HCT116 (cell line): ENCODE measurements at regions not wholly inside any gene's neighbourhood (a gene's known extent, or its start where the extent isn't known, plus 50 kb on each side); places are given as distances from the start of the nearest gene placed in this dataset.

Experiments
- ATAC-seq: fragments of 200-7000 bp; cut with Tn5 transposase; 2 replicates; pipeline ENCODE4 v1.9.1; 2020; ENCODE audit warnings: mild to moderate bottlenecking, moderate library complexity
- BruUV-seq: library from RNA; stranded (reverse); fragments of 400-500 nt; replicated peaks from 2 replicates; lab custom pipeline; 2021; lab: Mats Ljungman, UMichigan
- CTCF ChIA-PET: fragments of 300-600 bp; sonication (Branson Sonifier 250); formaldehyde crosslinking; loops from one replicate; lab custom pipeline; 2021; ENCODE audit warnings: antibody characterized with exemption; lab: Charles Lee
- POLR2A ChIA-PET: fragments of 300-600, 350-600 bp; sonication (Branson Sonifier 250); formaldehyde crosslinking; loops from one replicate; lab custom pipeline; 2021; ENCODE audit warnings: antibody characterized with exemption; lab: Charles Lee
- RAD21 ChIA-PET, 2 experiments: fragments of 300-600 bp; sonication (Branson Sonifier 250); formaldehyde crosslinking; loops; one replicate each; lab custom pipeline; 2023; ENCODE audit warnings: low total read pairs in 2 of 2; ENCODE audit not compliant: uncharacterized antibody in 2 of 2, unreplicated experiment in 2 of 2, low non-redundant PET in 1 of 2; lab: Charles Lee
- DNase-seq: peaks from one replicate; pipeline ENCODE4 v3.0.0-alpha.2; 2010; ENCODE audit warnings: low read depth, low spot score
- H2AFZ ChIP-seq: fragments of 200-600 bp; shearing (Covaris generic), sonication (generic); 2 replicates; pipeline ENCODE4 v1.6.1; 2017; ENCODE audit warnings: low read depth, mixed run types, mixed read lengths, antibody characterized with exemption, low read length; ENCODE audit not compliant: poor library complexity, severe bottlenecking
- H3K27ac ChIP-seq: 2 replicates; pipeline ENCODE4 v1.5.1; 2012; ENCODE audit warnings: low read depth, low read length
- H3K27me3 ChIP-seq: fragments of 200-600 bp; sonication (generic); 2 replicates; pipeline ENCODE4 v1.6.1; 2016; ENCODE audit warnings: mixed run types, low read length, mixed read lengths; ENCODE audit not compliant: insufficient read depth
- H3K36me3 ChIP-seq, 2 experiments: fragments of 200-500 bp in 1 of 2; fragments of 200-600 bp in 1 of 2; sonication (Bioruptor generic) in 1 of 2; sonication (generic) in 1 of 2; 2 replicates each; pipeline versions ENCODE4 v1.5.1 to v1.6.1; 2014 to 2016; ENCODE audit warnings: low read length in 2 of 2, inconsistent platforms in 1 of 2, mixed read lengths in 1 of 2, mixed run types in 1 of 2; ENCODE audit not compliant: insufficient read depth in 2 of 2, control insufficient read depth in 1 of 2
- H3K4me1 ChIP-seq, 2 experiments: fragments of 200-600 bp in 1 of 2; sonication (generic) in 1 of 2; 2 replicates each; pipeline versions ENCODE4 v1.5.1 to v1.6.1; 2012 to 2017; ENCODE audit warnings: low read length in 2 of 2, inconsistent platforms in 1 of 2, mild to moderate bottlenecking in 1 of 2, mixed read lengths in 1 of 2, mixed run types in 1 of 2, moderate library complexity in 1 of 2; ENCODE audit not compliant: insufficient read depth in 2 of 2, control insufficient read depth in 1 of 2
- H3K4me2 ChIP-seq: fragments of 200-600 bp; sonication (generic); 2 replicates; pipeline ENCODE4 v1.6.1; 2017; ENCODE audit warnings: mixed run types, low read length, mixed read lengths
- H3K4me3 ChIP-seq, 2 experiments: fragments of 200-600 bp in 1 of 2; sonication (generic) in 1 of 2; replicated peaks in 1 of 2; 2 replicates each; pipeline ENCODE4 v1.5.1; 2011 to 2016; ENCODE audit warnings: low read length in 2 of 2, control low read depth in 1 of 2, low read depth in 1 of 2, mild to moderate bottlenecking in 1 of 2, mixed read lengths in 1 of 2, mixed run types in 1 of 2
- H3K79me2 ChIP-seq: fragments of 200-600 bp; sonication (generic); 2 replicates; pipeline ENCODE4 v1.6.1; 2017; ENCODE audit warnings: mild to moderate bottlenecking, mixed run types, low read length, moderate library complexity, mixed read lengths; ENCODE audit not compliant: insufficient read depth
- H3K9ac ChIP-seq: fragments of 200-600 bp; sonication (generic); 2 replicates; pipeline ENCODE4 v1.6.1; 2016; ENCODE audit warnings: low read length, mixed read lengths
- H3K9me2 ChIP-seq: fragments of 200-600 bp; sonication (generic), shearing (Covaris generic); 2 replicates; pipeline ENCODE4 v1.6.1; 2017; ENCODE audit warnings: mixed run types, mild to moderate bottlenecking, moderate library complexity; ENCODE audit not compliant: insufficient read depth
- H3K9me3 ChIP-seq, 2 experiments: fragments of 200-500 bp in 1 of 2; fragments of 200-600 bp in 1 of 2; sonication (Bioruptor generic) in 1 of 2; sonication (generic) in 1 of 2; 2 replicates each; pipeline ENCODE4 v1.6.1; 2014 to 2017; ENCODE audit warnings: low read length in 2 of 2, mixed read lengths in 2 of 2, inconsistent platforms in 1 of 2, low read depth in 1 of 2, mild to moderate bottlenecking in 1 of 2, mixed run types in 1 of 2, moderate library complexity in 1 of 2; ENCODE audit not compliant: control insufficient read depth in 1 of 2, insufficient read depth in 1 of 2
- H4K20me1 ChIP-seq: fragments of 200-600 bp; sonication (generic), shearing (Covaris generic); 2 replicates; pipeline ENCODE4 v1.6.1; 2017; ENCODE audit warnings: mixed run types, mild to moderate bottlenecking, moderate library complexity; ENCODE audit not compliant: insufficient read depth
- CBX3 ChIP-seq: IDR thresholded peaks from 2 replicates; pipeline ENCODE4 v1.6.1; 2012; ENCODE audit warnings: low read depth
- EZH2 ChIP-seq: fragments of 200-600 bp; sonication (generic); IDR thresholded peaks from 2 replicates; pipeline ENCODE4 v1.6.1; 2017; ENCODE audit warnings: antibody characterized with exemption, mixed run types
- EZH2phosphoT487 ChIP-seq: fragments of 200-600 bp; IDR thresholded peaks from 2 replicates; pipeline ENCODE4 v1.6.1; 2018; ENCODE audit warnings: antibody characterized with exemption, borderline replicate concordance
- JUND ChIP-seq: IDR thresholded peaks from 2 replicates; pipeline ENCODE4 v1.6.1; 2012
- SIN3A ChIP-seq: IDR thresholded peaks from 2 replicates; pipeline ENCODE4 v1.6.1; 2012; ENCODE audit warnings: low read depth
- SP1 ChIP-seq: IDR thresholded peaks from 2 replicates; pipeline ENCODE4 v1.6.1; 2012; ENCODE audit warnings: low read depth
- SRF ChIP-seq: IDR thresholded peaks from 2 replicates; pipeline ENCODE4 v1.6.1; 2012; ENCODE audit warnings: low read depth
- TCF7L2 ChIP-seq: IDR thresholded peaks from 2 replicates; pipeline ENCODE4 v1.7.0; 2011; ENCODE audit warnings: borderline replicate concordance, inconsistent platforms; ENCODE audit not compliant: insufficient read depth, insufficient read length; ENCODE audit errors: extremely low read depth
- ZNF274 ChIP-seq: fragments of 200-500 bp; sonication (Bioruptor generic); IDR thresholded peaks from 2 replicates; pipeline ENCODE4 v1.6.1; 2014; ENCODE audit warnings: mild to moderate bottlenecking, low read depth, low read length, inconsistent platforms
- intact Hi-C: fragments of 100-400 bp; cut with micrococcal nuclease; formaldehyde crosslinking; loops from 2 replicates; pipeline ENCODE4 v1.10.0; 2022
- TF ChIP-seq, protein P1 (sequence below): IDR thresholded peaks from 2 replicates; pipeline ENCODE4 v1.6.1; 2012

DNA sequence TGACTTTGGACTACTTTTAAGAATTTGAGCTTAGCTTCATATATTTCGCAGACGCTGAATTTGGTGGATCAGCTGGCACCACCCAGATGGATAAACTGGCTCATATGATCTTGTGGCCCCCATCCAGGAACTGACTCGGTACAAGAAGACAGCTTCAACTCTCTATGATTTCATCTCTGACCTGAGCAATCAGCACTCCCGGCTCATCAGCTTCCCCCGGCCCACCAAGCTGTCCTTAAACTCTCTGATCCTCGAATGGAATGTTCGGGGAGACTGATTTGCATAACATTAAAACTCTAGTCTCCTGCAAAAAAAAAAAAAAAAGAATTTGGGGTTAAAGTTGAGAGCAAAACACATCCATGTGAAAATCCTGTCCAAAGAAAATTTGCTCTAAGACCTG is 71.4 kb upstream of the IRS2 start:
- RAD21 ChIA-PET = no interaction called here
- Histone ChIP-seq H3K36me3 (no peaks in the 10 kb centered on the region), H3K4me3 (no peak overlapping the region), H2AFZ (no peak overlapping the region)
- no TSS peak for BruUV-seq
- TF ChIP-seq JUND (no peak), ZNF274 (no peak)
- TF ChIP-seq, all 23 proteins: peak for 0
- intact Hi-C loops = no loop called here
- DNase-seq (no peak), ATAC-seq (no peak)
- Histone ChIP-seq H3K9ac (no peak overlapping the region), H3K27me3 (no peaks in the 10 kb centered on the region), H3K4me2 (no peak overlapping the region), H3K9me3 (no peaks in the 10 kb centered on the region), H3K27ac (no peak overlapping the region), H4K20me1 (no peaks in the 10 kb centered on the region), H3K4me1 (peaks cover 2 to 25% of the 10 kb centered on the region in 2 experiments; a peak in 3 of 4 replicates), H3K9me2 (no peaks in the 10 kb centered on the region), H3K79me2 (no peaks in the 10 kb centered on the region)
- ChIA-PET POLR2A (interaction anchor here (0.6 kb wide), 1 partner anchor 1874 kb away, joined by 3 read pairs; no protein-coding TSS in a partner anchor), CTCF (no interaction called here)

DNA sequence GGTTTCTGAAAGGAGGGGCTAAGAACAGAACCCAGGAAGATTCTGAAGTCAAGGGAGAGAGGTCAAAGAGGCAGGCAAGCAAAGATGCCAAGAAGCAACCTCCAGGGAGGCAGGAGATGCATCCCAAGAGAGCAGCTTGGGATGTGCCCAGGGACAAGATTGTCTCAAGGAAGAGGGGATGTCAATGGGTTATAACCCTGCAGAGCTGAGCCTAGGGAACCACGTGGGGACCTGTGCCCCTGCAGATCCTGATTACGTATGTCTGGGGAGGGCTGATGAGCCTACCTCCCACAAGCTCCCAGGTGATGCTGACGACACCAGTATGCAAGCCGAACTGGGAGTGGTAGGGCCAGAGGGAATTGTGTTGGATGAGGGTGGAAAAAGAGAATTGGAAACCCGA is 70.9 kb upstream of the IRS2 start:
- Histone ChIP-seq H3K4me1 (peaks cover 0 to 20% of the 10 kb centered on the region in 2 experiments; a peak in 3 of 4 replicates), H3K9me3 (no peaks in the 10 kb centered on the region), H3K36me3 (no peaks in the 10 kb centered on the region), H3K27ac (no peak overlapping the region), H3K4me2 (no peak overlapping the region), H4K20me1 (no peaks in the 10 kb centered on the region), H3K9ac (no peak overlapping the region), H3K9me2 (no peaks in the 10 kb centered on the region), H2AFZ (no peak overlapping the region), H3K79me2 (no peaks in the 10 kb centered on the region), H3K4me3 (no peak overlapping the region), H3K27me3 (no peaks in the 10 kb centered on the region)
- DNase-seq = no peak
- intact Hi-C loops = no loop called here
- ChIA-PET CTCF (no interaction called here), RAD21 (no interaction called here), POLR2A (no interaction called here)
- TF ChIP-seq ZNF274 (no peak), SIN3A (no peak), SP1 (no peak), TCF7L2 (no peak), EZH2phosphoT487 (no peak), CBX3 (no peak), EZH2 (no peak), SRF (no peak)
- TF ChIP-seq, protein P1, sequence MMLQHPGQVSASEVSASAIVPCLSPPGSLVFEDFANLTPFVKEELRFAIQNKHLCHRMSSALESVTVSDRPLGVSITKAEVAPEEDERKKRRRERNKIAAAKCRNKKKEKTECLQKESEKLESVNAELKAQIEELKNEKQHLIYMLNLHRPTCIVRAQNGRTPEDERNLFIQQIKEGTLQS = no peak
- no peak for ATAC-seq
- BruUV-seq = no TSS peak
